ENCODE measurements at regions not wholly inside any gene's neighbourhood (a gene's known extent, or its start where the extent isn't known, plus 50 kb on each side); places are given as distances from the start of the nearest gene placed in this dataset.

GRCh38 chr11:80118073-80118472 is 677.2 kb upstream of the TENM4 start:
- ChIA-PET CTCF (no interaction called here), POLR2A (no interaction called here)
- no TSS peak for BruUV-seq (replicated peaks)
- Histone ChIP-seq H3K27ac (ENCODE audit: insufficient read depth, low read depth, low read length) (no peak overlapping the region), H3K79me2 (ENCODE audit: control insufficient read depth, insufficient read depth, low read length) (no peaks in the 10 kb centered on the region), H3K9me3 (replicated peaks; ENCODE audit: control insufficient read depth, insufficient read depth, low read length) (no peaks in the 10 kb centered on the region), H3K36me3 (ENCODE audit: control insufficient read depth in 2 of 2, extremely low read depth in 1 of 2, insufficient read depth in 2 of 2, low read length in 2 of 2) (no peaks in the 10 kb centered on the region), H4K20me1 (replicated peaks; ENCODE audit: control insufficient read depth, extremely low read depth, insufficient read depth, low read length) (no peaks in the 10 kb centered on the region), H3K9me1 (replicated peaks; ENCODE audit: control insufficient read depth, extremely low read depth, insufficient read depth, low read length) (no peaks in the 10 kb centered on the region), H3K9ac (replicated peaks; ENCODE audit: extremely low read depth, insufficient read depth, low read length) (no peak overlapping the region), H3K4me1 (ENCODE audit: control insufficient read depth, extremely low read depth, insufficient read depth, low read length) (no peaks in the 10 kb centered on the region), H3K4me3 (replicated peaks in 1 of 3; ENCODE audit: insufficient read depth in 1 of 3, low read depth in 1 of 3, low read length in 3 of 3) (no peak overlapping the region), H3K27me3 (ENCODE audit: control insufficient read depth in 2 of 2, insufficient read depth in 2 of 2, low read length in 2 of 2) (no peaks in the 10 kb centered on the region), H2AFZ (ENCODE audit: low read depth, low read length) (no peak overlapping the region), H3K4me2 (ENCODE audit: insufficient read depth, low read length) (no peak overlapping the region)
- intact Hi-C loops (cut with micrococcal nuclease), result no loop called here
- dilution Hi-C loops (cut with MboI; ENCODE audit: extremely low pct_ligation_motif_present, low sequenced_read_pairs), result no loop called here
- no peak for FAIRE-seq
- DNase-seq (ENCODE audit: low read depth, low spot score), result no peak
- TF ChIP-seq MAX (IDR thresholded peaks at IDR 0.05; ENCODE audit: insufficient read depth, insufficient read length) (no peak), POLR2AphosphoS5 (IDR thresholded peaks at IDR 0.05; ENCODE audit: insufficient read depth, low read depth, low read length) (no peak), POLR2A (IDR thresholded peaks at IDR 0.05; ENCODE audit: low read depth, low read length) (no peak), EZH2 (IDR thresholded peaks at IDR 0.05; ENCODE audit: borderline replicate concordance, low read depth, low read length, severe bottlenecking) (no peak)

- no peaks in the 10 kb centered on the region for H3K79me2 ChIP-seq (ENCODE audit: control insufficient read depth, insufficient read depth, low read length)
- no peak for TF ChIP-seq FOS (IDR thresholded peaks at IDR 0.05; ENCODE audit: borderline replicate concordance, insufficient read depth, low read length)
- TF ChIP-seq GATA2 (IDR thresholded peaks at IDR 0.05; ENCODE audit: insufficient read depth, insufficient read length, low read depth, low read length), result no peak
- TF ChIP-seq POLR2AphosphoS5 (IDR thresholded peaks at IDR 0.05; ENCODE audit: insufficient read depth, low read depth, low read length), result no peak
- TF ChIP-seq MYC (IDR thresholded peaks at IDR 0.05; ENCODE audit: low read depth, low read length), result no peak
- TF ChIP-seq MAX (IDR thresholded peaks at IDR 0.05; ENCODE audit: insufficient read depth, insufficient read length), result no peak
- FAIRE-seq, result no peak
- DNase-seq (ENCODE audit: low read depth, low spot score), result no peak
- dilution Hi-C loops (cut with MboI; ENCODE audit: extremely low pct_ligation_motif_present, low sequenced_read_pairs), result no loop called here
- no peaks in the 10 kb centered on the region for H4K20me1 ChIP-seq (replicated peaks; ENCODE audit: control insufficient read depth, extremely low read depth, insufficient read depth, low read length)
- no peaks in the 10 kb centered on the region for H3K36me3 ChIP-seq (ENCODE audit: control insufficient read depth in 2 of 2, extremely low read depth in 1 of 2, insufficient read depth in 2 of 2, low read length in 2 of 2)
- no peaks in the 10 kb centered on the region for H3K9me3 ChIP-seq (replicated peaks; ENCODE audit: control insufficient read depth, insufficient read depth, low read length)
- no peaks in the 10 kb centered on the region for H3K9me1 ChIP-seq (replicated peaks; ENCODE audit: control insufficient read depth, extremely low read depth, insufficient read depth, low read length)
- intact Hi-C loops (cut with micrococcal nuclease), result no loop called here
- ChIA-PET CTCF (no interaction called here), POLR2A (no interaction called here)
- no peaks in the 10 kb centered on the region for H3K4me1 ChIP-seq (ENCODE audit: control insufficient read depth, extremely low read depth, insufficient read depth, low read length)
- no peak overlapping the region for H2AFZ ChIP-seq (ENCODE audit: low read depth, low read length)
- no peak overlapping the region for H3K4me3 ChIP-seq (replicated peaks in 1 of 3; ENCODE audit: insufficient read depth in 1 of 3, low read depth in 1 of 3, low read length in 3 of 3)
- H3K4me2 ChIP-seq (ENCODE audit: insufficient read depth, low read length), result no peak overlapping the region
- no peak overlapping the region for H3K9ac ChIP-seq (replicated peaks; ENCODE audit: extremely low read depth, insufficient read depth, low read length)
- BruUV-seq (replicated peaks), result no TSS peak
- no peak overlapping the region for H3K27ac ChIP-seq (ENCODE audit: insufficient read depth, low read depth, low read length)
- no peaks in the 10 kb centered on the region for H3K27me3 ChIP-seq (ENCODE audit: control insufficient read depth in 2 of 2, insufficient read depth in 2 of 2, low read length in 2 of 2)
Observed at GRCh38 chr11:80116796-80117195, 676.0 kb upstream of the TENM4 start.
